HG03432 (cell line): ENCODE measurements at regions not wholly inside any gene's neighbourhood (a gene's known extent, or its start where the extent isn't known, plus 50 kb on each side); places are given as distances from the start of the nearest gene placed in this dataset.

Experiments used
- ATAC-seq: cut with Tn5 transposase; IDR thresholded peaks from one replicate; pipeline ENCODE4 v1.9.1; 2021; ENCODE audit warnings: mild to moderate bottlenecking, moderate library complexity; ENCODE audit not compliant: unreplicated experiment

- ATAC-seq, result no peak
These were observed 96.5 kb upstream of the PLPP4 start for GRCh38 chr10:120360571-120360970.

- ATAC-seq, result no peak
These were observed 91.2 kb upstream of the PLPP4 start for GRCh38 chr10:120365872-120366271.

- no peak for ATAC-seq
These were observed 89.7 kb upstream of the PLPP4 start for GRCh38 chr10:120367341-120367740.

DNA sequence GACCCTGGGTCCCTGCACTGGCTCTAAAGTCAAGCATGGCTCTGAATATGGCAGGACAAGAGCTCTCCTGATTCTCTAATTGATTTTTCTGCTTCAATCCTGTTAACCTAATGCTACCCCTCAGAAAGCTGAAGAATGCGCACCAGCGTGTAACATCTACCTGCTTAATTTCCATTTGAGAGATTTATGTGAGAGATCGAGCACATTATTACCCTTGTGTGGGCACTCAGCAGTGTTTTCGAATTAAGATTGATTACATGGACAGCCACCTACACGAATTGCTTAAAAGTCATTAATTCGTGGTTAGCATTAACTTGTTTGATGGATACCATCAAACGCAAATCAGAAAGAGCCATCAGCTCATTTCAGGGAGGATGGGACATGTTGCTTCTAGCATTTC is 88.7 kb upstream of the PLPP4 start:
- no peak for ATAC-seq

DNA sequence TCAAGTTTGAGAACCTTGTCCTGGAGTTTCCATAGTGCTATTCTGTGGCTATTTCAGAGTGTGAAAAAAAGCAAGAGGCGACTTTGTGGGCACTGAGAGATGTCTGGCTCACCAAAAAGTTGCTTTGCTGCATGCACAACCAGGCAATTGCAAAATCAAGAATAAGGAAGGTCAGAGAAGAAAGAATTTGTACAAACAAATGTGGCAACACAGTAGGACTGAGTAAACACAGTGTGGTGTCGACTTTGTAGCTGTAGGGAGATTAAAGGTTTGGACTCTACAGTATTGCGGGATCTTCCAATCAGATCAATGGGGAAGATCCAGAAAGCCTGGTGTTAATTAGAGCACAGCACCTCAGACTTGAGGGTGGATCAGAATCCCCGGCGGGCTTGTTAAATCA is 88.1 kb upstream of the PLPP4 start:
- no peak for ATAC-seq

DNA sequence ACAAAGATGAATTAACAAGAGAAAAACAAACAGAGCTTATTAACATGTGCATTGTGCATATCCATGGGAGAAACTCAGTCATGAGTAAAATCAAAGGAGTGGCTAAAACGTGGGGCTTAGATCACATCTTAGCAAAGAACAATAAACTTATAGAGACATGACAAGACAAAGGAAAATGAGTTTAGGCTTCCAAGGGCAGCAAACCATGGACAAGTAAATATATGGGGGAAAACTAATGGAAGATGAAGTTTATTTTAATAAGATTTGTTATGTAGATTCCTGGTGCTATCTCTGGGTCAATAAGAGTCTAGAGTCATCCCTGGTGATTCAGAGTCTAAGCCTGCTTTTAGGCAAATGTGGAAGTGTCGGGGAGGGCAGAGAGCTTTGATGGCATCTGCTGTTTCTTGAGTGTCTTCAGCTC is 87.2 kb upstream of the PLPP4 start:
- ATAC-seq, result no peak

- no peak for ATAC-seq
These were observed 85.2 kb upstream of the PLPP4 start for GRCh38 chr10:120371856-120372255.

DNA sequence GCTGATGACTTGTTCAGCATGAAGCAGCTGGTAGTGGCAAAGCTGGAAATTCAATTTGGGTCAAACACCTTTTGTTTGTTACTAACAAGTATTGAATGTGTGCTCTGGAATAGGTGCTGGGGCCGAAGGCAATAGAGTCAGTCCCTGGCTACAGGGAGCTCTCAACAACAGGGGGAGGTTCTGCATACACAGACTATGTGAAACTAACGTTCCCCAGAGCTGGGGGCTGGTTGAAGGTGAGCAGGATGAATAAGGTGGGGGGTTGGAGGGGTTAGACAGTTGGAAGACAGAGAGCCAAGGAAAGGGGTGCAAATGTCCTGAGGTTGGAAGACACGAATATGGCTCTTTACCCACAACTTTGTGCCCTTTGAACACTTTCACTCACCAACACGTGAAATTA is 84.1 kb upstream of the PLPP4 start:
- ATAC-seq, result no peak

GRCh38 chr10:120375666-120376065 is 81.4 kb upstream of the PLPP4 start:
- no peak for ATAC-seq

DNA sequence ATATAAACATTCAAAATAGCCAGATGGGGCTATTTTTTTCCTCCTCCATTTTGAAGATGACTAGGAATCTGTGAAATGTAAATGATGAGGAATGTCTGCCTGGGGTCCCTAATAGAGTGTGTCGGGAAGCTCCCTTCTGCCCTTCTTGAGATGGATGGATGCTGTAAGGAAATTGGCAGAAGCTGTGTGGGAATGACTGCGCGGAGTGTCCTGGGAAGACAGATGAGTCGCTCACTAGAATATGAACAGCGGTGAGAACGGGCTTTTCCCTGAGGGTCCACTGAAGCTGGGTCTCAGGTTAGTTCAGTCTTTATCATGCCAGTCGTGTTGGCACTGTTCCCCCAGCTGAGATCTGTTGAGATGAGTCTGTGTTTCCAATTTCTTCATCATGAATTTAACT is 75.1 kb upstream of the PLPP4 start:
- ATAC-seq, result no peak

GRCh38 chr10:120382360-120382759 is 74.7 kb upstream of the PLPP4 start:
- no peak for ATAC-seq

- ATAC-seq, result no peak
These were observed 71.0 kb upstream of the PLPP4 start for GRCh38 chr10:120385992-120386391.

GRCh38 chr10:120386896-120387295 is 70.1 kb upstream of the PLPP4 start:
- no peak for ATAC-seq

GRCh38 chr10:120387326-120387725 is 69.7 kb upstream of the PLPP4 start:
- ATAC-seq, result no peak

DNA sequence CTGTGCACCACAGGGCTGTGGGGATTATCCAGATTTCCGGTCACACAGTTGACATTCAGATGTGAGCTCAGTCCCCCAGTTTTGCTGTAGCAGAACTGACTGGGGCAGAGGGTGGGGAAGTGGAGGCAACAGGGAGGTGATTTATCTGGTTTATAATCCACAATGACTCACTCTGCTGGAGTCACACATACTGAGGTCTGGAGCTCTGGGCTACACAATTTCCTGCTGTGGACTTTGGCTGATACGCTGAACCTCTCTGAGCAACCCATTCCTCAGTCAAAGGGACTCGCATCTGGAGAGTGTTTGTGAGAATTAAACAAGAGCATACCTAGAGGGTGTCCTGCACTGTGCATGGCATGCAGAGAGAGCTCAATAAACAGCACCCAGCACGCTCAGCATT is 64.8 kb upstream of the PLPP4 start:
- no peak for ATAC-seq

DNA sequence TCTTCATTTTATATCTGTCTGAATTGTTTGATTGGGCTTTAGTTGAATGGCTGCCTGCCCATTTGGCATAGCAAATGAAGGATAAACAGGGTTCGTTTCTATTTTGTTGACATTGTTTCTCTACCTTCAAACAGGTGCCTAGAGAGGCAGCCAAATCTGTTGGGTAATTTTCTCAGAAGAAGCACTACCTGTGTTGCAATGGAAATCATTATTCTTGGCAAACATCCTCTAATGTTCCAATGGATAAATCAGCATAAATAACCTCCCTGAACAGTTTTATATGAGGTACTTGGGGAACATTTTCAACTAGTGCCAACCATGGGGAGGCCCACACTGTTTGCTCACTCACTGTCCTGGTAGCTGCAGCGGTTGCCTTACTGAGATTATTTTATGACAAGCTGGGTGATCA is 64.4 kb upstream of the PLPP4 start:
- no peak for ATAC-seq

DNA sequence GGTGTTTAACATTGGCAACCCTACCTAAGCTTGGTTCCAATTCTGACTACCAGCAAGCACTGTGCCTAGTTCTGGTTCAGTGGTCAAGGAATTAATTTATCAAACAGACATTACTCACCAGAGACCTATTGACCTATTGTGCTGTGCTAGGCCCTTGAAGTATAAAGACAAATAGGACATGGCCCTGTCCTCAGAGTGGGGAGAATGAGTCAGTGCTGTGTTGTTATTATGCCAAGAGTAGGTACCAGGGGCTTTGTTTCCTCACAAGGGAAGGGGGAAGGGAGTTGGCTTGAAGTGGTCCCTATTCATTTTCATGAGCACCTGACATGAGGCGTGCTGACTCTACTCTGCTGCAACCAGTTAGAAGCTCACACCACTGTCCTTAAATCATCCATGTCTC is 62.6 kb upstream of the PLPP4 start:
- ATAC-seq, result no peak

GRCh38 chr10:120396228-120396627 is 60.8 kb upstream of the PLPP4 start:
- ATAC-seq, result no peak

- no peak for ATAC-seq
These were observed 58.8 kb upstream of the PLPP4 start for GRCh38 chr10:120398180-120398579.

DNA sequence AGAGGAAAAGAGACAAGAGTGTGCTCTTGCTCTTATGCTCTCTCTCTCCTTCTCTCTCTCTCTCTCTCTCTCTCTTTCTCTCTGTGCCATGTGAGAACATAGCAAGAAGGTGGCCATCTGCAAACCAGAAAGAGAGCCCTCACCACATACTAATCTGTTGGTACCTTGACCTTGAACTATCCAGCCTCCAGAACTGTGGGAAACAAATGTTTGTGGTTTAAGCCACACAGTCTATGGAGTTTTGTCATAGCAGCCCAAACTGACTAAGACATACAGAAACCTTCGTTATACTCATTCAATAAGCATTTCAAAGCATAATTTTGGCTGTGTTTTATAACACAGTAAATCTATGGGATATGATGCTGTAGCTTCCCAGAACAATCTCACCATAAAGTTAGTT is 56.4 kb upstream of the PLPP4 start:
- no peak for ATAC-seq

- no peak for ATAC-seq
These were observed 54.8 kb upstream of the PLPP4 start for GRCh38 chr10:120402147-120402766.

GRCh38 chr10:120403109-120403508 is 53.9 kb upstream of the PLPP4 start:
- ATAC-seq, result no peak

DNA sequence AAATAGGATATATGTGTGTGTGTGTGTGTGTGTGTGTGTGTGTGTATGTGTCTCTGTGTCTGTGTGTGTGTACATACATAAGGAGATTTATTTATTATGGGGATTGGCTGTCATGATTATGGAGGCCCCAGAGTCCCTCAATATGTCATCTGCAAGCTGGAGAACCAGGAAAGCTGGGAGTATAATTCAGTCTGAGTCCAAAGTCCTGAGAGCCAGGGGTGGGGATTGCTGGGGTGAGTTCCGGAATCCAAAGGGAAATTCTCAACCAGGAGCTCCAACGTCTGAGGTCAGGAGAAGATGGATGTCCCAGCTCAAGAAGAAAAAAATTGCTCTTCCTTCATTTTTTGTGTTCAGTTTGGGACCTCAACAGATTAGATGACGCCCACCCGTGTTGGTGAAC is 50.7 kb upstream of the PLPP4 start:
- ATAC-seq, result no peak
